NCI-H82 treated with DMSO at 0.1 percent for 48 hours (cell line): ENCODE measurements at regions not wholly inside any gene's neighbourhood (a gene's known extent, or its start where the extent isn't known, plus 50 kb on each side); places are given as distances from the start of the nearest gene placed in this dataset.
A peak's percentile ranks its signal among the peaks of the same experiment; 100 is the strongest.

Experiments
- DNase-seq: peaks from one replicate; lab custom pipeline; 2025; ENCODE audit not compliant: unreplicated experiment; lab: John Stamatoyannopoulos, UW

DNA sequence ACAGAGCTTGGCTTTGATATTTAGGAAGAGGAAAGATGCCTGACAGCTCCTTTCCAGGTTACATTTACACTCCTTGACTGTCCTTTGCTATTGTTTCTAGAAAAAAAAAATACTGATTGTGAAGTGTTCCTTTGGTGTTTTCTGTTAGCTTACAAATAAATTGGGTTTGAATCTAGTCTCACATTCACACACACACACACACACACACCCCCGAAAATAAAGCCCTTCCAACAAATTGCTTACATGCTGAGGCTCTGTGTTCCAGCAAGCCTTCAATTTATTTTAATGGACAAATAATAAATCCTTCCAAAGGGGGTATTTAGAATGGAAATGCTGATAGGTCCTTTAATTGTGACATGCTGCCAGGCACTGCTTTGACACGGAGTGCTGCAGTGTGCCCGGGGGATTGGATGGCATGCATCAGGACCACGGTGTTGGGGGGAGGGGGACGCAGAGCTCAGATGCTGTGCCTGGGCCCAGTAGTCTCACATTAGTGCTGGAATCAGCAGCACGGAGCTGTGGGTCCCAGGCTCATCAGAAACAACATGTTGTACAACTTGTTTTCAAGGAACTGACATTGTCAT, 199.9 kb downstream of the CD83 start:
- no peak for DNase-seq

DNA sequence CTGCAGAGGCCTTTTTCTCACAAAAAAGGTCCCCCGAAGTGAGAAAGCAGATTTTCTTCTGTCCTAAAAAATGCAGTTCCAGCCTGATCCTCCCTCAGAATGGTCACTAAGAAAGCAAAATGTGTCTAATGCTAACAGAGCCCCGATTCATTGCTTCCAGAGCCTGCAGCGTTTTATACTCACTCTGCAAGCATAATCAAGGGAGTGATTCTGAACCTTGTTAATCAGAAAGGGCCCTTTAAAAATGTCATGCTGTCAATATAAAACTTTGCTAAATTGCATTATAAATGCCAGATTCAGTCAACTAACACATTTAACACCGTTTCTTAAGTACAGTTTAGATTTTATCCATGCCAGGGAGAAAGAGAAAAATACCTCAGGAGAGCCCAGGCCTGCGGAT, 202.8 kb downstream of the CD83 start:
- DNase-seq = peak; percentile 31

DNA sequence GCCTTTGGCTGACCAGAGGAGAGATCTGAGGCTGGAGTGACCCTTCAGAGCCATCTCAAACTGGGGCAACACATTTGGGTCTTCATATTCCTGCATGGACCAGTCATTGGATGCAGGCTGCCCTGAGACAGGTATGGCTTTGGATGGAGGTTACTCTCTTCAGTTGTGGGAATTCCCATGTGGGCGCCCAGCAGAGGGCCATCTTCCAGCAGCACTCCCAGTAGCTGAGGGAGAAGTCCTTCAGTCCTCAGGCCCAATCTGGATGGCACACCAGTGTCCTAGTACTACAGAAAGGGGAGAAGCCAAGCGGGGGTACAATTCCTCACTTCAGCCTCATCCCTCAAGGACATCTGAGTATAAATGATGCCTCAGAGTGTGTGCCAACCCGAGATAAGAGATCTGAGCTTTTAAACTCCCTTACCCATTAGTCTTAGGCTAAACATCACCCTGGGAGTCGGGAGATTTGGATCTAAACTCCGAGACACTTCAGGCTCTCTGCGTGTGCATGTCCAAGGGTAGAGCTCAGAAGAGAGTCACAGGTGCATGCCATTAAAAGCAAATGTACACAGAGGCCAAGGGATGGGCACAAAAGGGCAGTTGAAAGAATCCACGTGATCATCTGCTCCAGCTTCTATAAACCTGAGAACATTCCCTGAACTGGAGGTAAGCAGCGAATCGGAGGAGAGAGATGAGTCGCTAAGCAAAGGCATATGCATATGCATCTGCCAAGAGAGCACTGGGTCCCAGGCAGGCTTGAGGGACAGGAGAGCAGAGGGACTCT, 204.6 kb downstream of the CD83 start:
- no peak for DNase-seq

DNA sequence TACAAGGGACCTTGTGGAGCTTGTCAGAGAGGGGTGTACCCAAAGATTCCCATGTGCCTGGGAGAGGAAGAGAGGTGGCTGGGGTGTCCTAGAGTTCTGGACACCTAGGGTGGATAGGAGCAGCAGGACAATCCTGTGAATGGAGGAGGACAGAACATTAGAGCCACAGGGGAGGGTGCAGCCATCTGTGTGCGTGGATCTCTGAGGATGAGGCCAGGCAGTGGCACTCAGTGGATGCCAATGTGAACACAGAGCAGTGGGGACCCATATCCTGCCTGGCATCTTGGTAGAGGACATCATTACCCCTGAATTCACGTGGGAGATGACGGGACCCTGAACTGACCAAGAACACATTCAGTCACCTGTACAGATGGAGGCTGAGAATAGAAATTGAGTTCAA, 205.3 kb downstream of the CD83 start:
- no peak for DNase-seq

DNA sequence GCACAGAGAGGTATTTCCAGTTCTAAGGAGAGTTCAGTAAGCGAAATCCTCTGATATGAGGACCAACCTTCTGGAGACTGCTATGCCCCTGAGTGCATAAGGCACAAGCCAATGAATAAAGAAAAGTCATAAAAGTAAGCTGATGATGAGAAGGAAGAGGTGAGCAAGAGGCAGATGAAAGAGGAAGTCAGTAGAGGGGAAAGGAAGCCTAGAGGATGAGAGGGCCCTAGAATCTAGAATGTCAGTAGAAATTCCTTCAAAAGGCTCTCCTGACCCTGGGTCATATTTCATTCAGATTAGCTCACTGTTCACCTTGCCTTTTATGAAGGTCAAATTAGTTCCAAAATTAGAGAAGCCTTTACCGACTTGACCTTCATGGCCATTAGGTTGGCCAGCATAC, 209.2 kb downstream of the CD83 start:
- DNase-seq = no peak

DNA sequence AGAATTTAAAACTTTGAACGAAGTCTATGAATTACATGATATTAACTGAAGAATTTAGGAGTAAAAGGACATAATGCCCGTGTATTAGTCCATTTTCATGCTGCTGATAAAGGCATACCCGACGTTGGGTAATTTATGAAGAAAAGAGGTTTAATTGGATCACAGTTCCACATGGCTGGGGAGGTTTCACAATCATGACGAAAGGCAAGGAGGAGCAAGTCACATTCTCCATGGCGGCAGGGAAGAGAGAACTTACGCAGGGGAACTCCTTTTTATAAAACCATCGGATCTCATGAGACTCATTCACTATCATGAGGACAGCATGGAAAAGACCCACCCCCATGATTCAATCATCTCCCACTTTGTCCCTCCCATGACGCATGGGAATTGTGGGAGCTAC, 210.6 kb downstream of the CD83 start:
- no peak for DNase-seq

DNA sequence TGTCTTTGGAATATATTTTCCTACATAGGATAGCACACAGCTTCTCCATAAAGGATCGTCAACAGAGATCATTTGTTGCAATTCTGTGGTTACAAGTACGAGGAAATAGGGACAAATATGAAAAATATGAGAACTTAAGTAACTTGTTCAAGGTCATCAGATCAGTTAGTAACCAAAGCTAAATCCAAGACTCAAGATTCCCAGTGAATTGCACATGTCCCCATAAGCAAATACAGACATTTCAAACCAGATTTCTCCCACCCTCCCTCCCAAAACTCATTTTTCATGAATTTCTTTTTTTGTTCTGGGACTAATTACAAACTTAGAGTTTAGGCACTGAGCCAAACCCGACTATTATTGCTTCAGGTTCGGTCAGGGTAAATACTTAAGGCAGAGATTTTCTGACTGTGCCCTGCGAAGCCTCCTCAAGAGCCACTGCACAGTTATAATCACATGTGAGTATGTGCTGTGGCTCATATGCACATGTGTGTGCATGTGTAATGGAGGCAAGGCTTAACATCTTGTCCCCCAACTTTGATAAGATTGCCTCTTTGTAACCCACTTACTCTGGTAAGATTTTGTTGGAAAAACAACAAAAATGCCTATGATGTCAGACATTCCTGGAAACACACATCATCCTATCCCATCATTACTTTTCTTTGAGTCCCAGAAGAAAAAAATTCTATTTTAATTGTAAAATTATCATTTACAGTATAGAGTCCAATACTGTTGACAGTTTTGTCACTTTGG, 216.2 kb downstream of the CD83 start:
- no peak for DNase-seq

DNA sequence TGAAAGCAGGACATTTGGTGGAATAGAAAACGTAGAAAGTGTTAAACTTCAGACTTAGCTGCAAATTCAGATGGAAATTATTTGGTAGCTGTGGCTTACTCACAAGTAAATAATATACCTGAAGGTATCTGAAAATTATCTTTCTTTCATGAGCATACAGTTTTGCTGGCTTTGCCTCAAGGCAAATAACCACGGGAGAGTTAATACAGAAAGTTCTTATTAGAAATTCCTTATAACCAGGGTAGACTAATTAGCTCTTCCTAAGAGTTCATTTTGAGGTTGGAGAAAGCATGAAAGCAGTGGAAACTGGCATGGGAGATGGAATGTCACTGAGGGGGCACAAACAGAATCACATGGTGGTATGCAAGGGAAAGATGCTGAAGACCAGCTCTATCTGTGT, 217.5 kb downstream of the CD83 start:
- no peak for DNase-seq

DNA sequence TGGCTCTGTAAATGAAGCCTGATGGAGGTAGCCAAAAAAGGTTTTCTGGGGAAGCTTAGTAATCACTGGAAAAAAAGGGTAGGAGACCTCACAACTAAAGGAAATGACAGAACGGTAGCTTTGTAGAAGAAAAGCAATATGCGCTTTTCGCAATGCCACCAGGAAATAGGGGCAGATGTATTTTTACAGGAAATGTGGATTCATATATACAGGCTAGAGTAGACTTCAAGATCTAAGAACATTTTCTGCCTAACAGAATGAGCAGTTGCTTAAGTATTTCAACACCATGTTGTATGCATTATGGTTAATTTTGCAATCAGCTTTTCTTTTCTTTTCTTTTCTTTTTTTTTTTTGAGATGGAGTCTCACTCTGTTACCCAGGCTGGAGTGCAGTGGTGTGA, 219.6 kb downstream of the CD83 start:
- no peak for DNase-seq

DNA sequence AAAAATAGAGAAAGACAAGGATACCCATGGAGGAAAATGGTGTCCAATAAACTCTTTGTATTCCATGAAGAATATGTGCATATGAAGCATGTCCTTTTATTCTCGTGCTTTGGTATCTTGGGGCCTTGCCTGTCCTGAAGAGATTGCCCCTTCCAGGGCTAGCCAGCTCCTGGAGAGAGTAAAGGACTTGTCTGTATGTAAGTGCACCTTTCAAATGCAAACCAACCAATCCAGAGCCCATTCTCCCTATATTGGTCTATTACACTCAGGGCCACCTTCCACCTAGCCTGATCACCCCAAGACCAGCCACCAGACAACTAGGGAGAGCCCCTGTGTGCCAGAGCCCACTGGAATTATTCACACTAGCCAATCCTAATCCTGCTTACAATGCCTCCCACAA, 221.6 kb downstream of the CD83 start:
- no peak for DNase-seq

DNA sequence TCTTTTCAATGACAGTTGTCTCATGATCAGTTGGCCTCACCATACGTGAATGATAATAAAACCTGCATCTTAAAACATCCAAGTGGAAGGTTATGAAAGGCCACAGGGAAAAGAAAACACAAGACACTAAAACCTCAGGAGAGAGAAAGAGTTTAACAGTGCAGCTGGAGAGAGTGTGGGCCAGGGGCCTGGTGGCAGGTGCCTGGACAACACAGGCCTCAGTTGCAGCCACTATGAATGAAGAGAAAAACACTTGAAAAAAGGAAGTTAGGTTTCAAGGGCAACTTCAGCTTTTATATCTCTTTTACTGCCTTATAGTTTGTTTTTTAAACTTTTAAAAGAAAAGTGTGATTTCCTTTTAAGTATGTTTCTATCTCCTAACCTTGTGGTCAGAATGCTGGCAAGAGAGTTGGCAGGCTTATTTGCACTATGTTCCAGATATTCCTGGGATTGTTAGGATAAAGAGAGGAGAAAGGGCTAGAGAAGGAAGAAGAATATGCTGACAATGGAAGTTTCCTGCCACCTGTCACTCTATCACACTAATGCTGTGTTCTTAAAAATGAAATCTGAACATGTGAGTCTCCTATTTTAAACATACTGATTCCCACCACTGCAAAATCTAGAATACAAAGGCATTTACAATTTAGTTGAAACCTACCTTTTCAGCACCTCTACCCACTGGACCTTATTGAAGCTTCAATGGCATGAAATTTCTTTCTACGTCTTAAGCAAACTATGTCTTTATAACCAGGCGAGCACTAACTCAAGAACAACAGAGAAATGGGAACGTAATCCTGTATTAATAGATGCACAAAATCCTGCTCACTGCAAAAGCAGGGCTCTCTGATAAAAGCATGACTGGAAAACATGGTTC, 222.4 kb downstream of the CD83 start:
- DNase-seq = no peak

DNA sequence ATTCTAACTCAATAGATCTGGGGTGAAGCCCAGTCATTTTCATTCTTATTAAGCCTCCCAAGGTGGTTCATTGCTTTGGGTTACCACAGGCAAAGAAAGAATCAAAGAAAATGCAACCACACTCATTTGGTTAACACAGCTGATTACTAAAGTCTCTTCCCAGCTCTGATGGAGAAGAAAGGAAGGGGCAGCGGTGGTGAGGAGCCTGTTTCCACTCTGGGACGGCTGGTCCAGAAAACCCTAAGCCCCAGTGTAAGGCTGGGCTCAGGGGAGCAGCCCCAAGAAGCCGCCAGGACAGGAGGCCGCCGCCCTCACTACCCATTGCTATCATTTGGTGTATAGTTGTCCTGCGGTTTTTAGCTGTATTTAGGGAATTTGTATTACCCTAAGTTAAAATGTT, 226.9 kb downstream of the CD83 start:
- no peak for DNase-seq

DNA sequence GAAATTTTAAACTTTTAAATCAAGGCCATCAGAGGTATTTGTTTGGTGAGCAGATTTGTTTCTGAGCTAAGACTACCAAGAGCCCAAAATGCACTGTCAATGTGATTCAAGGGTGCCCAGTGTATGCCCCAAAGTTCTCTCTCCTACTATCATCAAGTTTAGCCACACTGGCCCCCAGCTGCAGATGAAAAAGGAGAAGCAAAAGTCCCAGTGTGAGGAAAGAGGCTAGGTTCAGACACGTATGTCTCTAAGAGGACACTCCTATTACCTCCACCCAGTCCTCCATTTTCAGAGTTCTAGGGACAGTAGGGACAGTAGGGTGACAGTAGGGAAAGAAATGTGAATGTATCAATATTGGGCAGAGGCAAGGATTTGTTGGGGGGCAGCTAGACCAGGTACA, 230.8 kb downstream of the CD83 start:
- DNase-seq = no peak

DNA sequence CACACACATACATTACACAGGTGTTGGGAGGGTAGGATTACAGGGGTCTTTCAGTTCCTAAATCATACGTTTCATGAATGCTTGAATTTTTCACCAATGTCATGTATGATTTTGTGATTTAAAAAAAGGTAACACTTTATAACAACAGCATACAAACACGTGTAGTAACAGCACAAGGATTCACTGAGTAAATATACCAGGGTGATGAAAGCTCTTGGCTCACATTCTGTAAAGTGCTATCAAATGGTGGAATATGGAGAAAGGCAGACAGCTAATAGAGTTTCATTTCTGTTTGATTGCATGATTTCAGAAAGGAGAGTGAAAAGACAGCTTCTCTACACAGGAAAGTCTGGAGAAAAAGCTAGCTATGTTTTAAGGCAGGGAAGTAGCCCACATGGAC, 231.9 kb downstream of the CD83 start:
- no peak for DNase-seq

DNA sequence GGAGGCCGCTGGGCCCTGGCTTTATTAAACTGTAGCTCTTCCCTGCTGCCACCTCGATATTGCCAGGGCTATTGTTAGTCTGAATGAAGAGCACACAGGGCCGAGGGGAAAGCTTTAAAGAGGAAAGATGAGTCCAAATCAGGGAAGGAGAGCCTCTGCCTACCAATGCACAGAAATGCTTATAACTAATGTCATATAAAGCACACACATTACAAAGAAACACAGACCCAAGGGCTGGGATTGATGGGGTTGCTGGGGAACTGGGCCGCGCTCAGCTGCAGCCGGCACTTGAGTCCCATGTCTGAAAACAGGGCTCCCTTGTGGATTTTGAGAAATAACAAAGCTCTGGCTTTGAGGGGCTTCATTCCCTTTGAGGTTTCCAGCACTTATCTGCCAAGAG, 232.6 kb downstream of the CD83 start:
- DNase-seq = no peak

DNA sequence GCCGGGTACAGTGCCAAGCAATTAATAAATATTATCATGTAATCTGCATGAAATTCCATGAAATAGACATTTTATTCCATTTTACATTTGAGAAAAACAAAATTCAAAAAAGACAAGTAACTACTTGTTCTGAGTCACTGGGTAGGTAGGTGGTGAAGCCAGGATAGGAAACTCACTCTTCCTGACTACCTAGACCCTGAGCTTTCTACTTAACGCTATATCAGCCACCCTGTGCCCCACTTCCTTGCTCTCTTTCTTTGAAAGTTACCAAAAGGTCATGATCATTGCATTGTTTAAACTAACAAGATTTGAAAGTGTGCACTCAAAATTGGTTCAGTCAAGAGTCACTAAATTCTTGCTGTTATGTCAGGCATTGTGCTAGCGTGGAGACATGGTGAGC, 235.7 kb downstream of the CD83 start:
- no peak for DNase-seq

DNA sequence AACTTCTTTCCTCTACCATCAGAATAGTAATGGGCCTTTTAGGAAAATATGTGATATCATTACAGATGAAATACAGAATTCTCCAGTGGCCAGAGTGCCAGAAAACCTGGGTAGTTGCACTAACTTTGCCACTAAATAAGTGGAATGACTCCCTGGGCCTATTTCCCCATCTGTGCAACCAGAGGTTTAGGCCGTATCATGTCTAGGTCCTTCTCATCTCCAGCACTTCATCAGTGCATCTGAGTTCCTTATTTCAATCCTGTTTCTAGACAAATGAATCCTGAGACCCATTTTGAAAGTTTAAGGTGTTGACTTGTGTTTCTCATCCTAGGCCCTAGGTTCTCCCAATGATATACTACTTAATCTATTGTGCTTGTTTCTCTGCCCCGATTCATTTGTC, 236.2 kb downstream of the CD83 start:
- DNase-seq = no peak

DNA sequence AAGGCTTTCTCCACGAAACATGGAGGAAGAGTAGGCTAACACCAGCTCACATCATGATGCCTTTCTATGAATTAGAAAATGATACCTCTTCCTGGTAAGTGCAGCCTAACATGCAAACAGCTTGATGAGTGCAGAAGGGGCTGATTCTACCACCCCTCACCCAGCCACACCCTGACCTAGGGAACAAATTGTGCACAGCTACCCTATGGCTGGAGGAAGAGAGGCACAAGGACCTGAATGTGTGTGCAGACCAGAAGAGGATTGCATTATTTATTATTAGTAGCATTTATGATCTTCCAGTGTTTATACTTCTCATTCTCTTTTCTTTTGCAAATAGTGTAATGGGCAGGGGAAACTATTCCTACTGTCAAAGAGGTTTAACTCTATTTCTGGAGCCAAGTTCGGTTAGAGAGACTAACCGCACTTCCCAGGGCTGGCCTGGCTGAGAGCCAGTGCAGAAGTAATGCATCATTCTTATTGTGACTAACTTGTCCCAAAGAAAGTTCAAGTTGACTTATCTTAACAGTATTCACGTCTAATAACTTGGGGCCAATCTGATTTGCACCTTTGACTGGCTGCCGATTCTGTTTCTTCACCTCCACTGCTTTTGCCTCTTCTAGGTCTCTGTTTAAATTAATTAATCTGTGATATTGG, 237.5 kb downstream of the CD83 start:
- DNase-seq = no peak

DNA sequence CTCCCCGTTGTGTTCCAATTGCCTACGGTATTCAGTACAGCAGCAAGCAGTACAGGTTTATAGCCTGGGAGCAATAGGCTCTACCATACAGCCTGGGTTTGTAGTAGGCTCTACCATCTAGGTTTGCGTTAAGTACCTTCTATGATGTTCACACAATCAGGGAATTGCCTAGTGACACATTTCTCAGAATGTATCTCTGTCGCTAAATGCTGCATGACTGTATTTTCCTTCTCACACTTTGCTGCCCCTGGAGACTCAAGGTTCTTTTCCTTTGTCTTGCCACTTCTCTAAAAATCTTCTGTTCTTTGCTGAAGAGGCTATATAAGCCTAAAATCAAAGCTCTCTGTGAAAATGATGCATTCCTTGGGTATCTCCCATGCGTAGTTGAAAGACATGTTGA, 241.9 kb downstream of the CD83 start:
- DNase-seq = no peak

DNA sequence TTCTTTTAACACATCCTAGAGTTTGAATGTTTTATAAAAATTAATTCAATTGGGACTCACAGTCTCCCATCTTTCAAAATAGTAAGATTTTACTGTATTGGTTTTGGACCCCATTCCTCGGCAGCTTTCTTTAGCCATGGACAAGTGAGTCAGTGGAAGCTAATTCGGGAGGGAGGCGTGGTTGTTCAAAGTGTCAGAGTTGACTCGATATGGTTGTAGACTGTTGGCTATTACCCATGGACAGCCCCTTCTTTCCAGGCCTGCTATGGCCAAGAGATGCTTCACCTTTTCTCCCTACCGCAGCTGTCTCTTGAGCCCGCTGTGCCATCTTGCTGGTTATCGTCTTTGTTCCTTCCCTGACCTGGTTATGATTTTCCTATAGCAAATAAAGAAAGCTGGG, 243.0 kb downstream of the CD83 start:
- DNase-seq = no peak

DNA sequence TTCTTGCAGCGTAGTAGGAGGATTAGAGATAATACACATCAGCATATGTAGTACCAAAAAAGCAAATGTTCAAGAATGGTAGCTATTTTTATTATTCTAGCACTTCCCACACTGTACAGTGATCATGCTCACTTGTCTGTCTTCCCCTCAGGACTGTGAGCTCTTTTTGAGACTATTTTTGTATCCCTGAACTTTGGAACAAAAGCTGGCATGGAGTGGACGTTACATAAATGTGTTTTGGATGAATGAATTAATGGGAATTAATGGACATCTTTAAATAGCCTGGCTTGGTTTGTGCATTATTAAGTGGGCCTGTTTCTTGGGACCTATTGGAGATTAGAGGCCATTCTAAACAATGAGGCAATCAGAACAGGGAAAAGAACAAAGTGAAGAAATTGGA, 243.7 kb downstream of the CD83 start:
- no peak for DNase-seq
